ENCODE measurements at regions not wholly inside any gene's neighbourhood (a gene's known extent, or its start where the extent isn't known, plus 50 kb on each side); places are given as distances from the start of the nearest gene placed in this dataset.

- TF ChIP-seq CTCF (IDR thresholded peaks at IDR 0.05) (no peak), POLR2A (IDR thresholded peaks at IDR 0.05) (no peak)
Observed at GRCh38 chr1:199688774-199689173, 338.7 kb upstream of the NR5A2 start.

Measured in Peyer's patch (tissue), 4 donors.